Panc1 (cell line): ENCODE measurements at regions not wholly inside any gene's neighbourhood (a gene's known extent, or its start where the extent isn't known, plus 50 kb on each side); places are given as distances from the start of the nearest gene placed in this dataset.

Source experiments
- ATAC-seq: fragments of 200-7000 bp; cut with Tn5 transposase; 2 replicates; pipeline ENCODE4 v1.9.1; 2020; ENCODE audit warnings: mild to moderate bottlenecking, moderate library complexity
- BruUV-seq: library from RNA; stranded (reverse); fragments of 400-500 nt; replicated peaks from 2 replicates; lab custom pipeline; 2021; lab: Mats Ljungman, UMichigan
- CTCF ChIA-PET: fragments of 300-600 bp; sonication (Branson Sonifier 250); formaldehyde crosslinking; loops from one replicate; lab custom pipeline; 2022; ENCODE audit warnings: antibody characterized with exemption; lab: Charles Lee
- POLR2A ChIA-PET: fragments of 300-600 bp; sonication (Branson Sonifier 250); formaldehyde crosslinking; loops from one replicate; lab custom pipeline; 2022; ENCODE audit warnings: antibody characterized with exemption; lab: Charles Lee
- DNase-seq: peaks from one replicate; pipeline ENCODE4 v3.0.0-alpha.2; 2010; ENCODE audit warnings: low read depth, low spot score
- H3K27ac ChIP-seq: 2 replicates; pipeline ENCODE4 v1.5.1; 2011; ENCODE audit warnings: mild to moderate bottlenecking, low read length, inconsistent platforms
- H3K27me3 ChIP-seq: fragments of 200-500 bp; sonication (Bioruptor generic); 2 replicates; pipeline ENCODE4 v1.6.0; 2014; ENCODE audit warnings: low read length, inconsistent platforms; ENCODE audit not compliant: control insufficient read depth, insufficient read depth
- H3K36me3 ChIP-seq: fragments of 200-500 bp; sonication (Bioruptor generic); 2 replicates; pipeline ENCODE4 v1.5.1; 2014; ENCODE audit warnings: inconsistent platforms, mild to moderate bottlenecking, low read length, moderate library complexity; ENCODE audit not compliant: control insufficient read depth, insufficient read depth
- H3K4me1 ChIP-seq: 2 replicates; pipeline ENCODE4 v1.5.1; 2011; ENCODE audit warnings: inconsistent platforms, mild to moderate bottlenecking, low read length, moderate library complexity; ENCODE audit not compliant: control insufficient read depth, insufficient read depth
- H3K4me3 ChIP-seq, 2 experiments: 2 replicates each; pipeline ENCODE4 v1.5.1; 2011 to 2012; ENCODE audit warnings: low read depth in 2 of 2, low read length in 2 of 2, mild to moderate bottlenecking in 2 of 2, inconsistent platforms in 1 of 2, moderate library complexity in 1 of 2
- H3K9me3 ChIP-seq: fragments of 200-500 bp; sonication (Bioruptor generic); 2 replicates; pipeline ENCODE4 v1.5.1; 2014; ENCODE audit warnings: low read depth, mild to moderate bottlenecking, inconsistent platforms, low read length, moderate library complexity; ENCODE audit not compliant: control insufficient read depth, insufficient read depth
- POLR2AphosphoS5 ChIP-seq: IDR thresholded peaks from 2 replicates; pipeline ENCODE4 v1.6.1; 2012; ENCODE audit warnings: mild to moderate bottlenecking, low read depth, low read length, moderate library complexity
- SIN3A ChIP-seq: IDR thresholded peaks from 2 replicates; pipeline ENCODE4 v1.6.1; 2012; ENCODE audit warnings: low read depth, mild to moderate bottlenecking, low read length, moderate library complexity, borderline replicate concordance; ENCODE audit not compliant: insufficient read depth
- TCF7L2 ChIP-seq: IDR thresholded peaks from 2 replicates; pipeline ENCODE4 v1.6.1; 2011; ENCODE audit warnings: mild to moderate bottlenecking, low read depth, low read length, inconsistent platforms
- in situ Hi-C: cut with HindIII; loops from 2 replicates; pipeline ENCODE4 v1.10.0; 2016; ENCODE audit warnings: low sequenced_read_pairs, low pct_unique_long_range_greater_than_20kb
- intact Hi-C: fragments of 100-400 bp; cut with micrococcal nuclease; formaldehyde crosslinking; loops from one replicate; pipeline ENCODE4 v1.10.0; 2022; ENCODE audit not compliant: unreplicated experiment
- TF ChIP-seq, protein P1 (sequence below): fragments of 450-650 bp; IDR thresholded peaks from 2 replicates; pipeline ENCODE4 v1.5.1; 2017; ENCODE audit warnings: mild to moderate bottlenecking
- TF ChIP-seq, protein P2 (sequence below), 2 experiments: IDR thresholded peaks; 2 replicates each; pipeline ENCODE4 v1.6.1; 2011 to 2012; ENCODE audit warnings: low read depth in 2 of 2, control low read depth in 1 of 2, low read length in 1 of 2, mild to moderate bottlenecking in 1 of 2, moderate library complexity in 1 of 2; ENCODE audit not compliant: insufficient read depth in 1 of 2

DNA sequence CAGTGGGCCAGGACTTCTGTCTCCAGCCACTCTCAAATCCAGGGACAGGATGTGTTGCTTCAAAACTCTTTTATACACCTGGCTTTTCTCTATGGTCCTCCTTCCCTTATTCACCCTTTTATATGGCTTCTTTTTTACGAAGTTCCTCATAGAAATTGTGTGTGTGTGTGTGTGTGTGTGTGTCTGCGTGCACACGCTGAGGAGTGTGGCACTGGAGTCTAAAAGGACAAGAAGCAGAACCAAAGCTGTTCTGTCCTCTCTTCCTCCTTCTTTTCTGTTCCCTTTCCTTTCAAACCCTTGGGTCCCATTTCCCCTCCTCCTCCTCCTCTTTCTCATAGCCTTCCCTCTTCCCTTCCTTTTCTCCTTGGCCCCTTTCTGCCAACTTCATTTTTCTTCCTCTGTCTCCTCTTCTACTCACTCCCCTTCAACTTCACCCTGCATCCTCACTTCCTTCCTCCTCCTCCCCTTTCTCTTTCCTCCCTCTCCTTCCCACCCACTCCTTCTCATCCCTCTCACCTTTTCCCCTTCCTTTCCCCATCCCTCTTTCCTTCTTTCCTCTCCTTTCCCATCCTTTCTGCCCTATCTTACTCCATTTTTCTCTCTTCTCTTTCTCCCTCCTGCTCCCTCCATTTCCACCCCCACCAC lies 360.5 kb downstream of the MID1IP1 start:
- no peak overlapping the region for H3K27ac ChIP-seq
- intact Hi-C loops = no loop called here
- no peak overlapping the region for H3K4me3 ChIP-seq
- H3K36me3 ChIP-seq = no peaks in the 10 kb centered on the region
- TF ChIP-seq, protein P1, sequence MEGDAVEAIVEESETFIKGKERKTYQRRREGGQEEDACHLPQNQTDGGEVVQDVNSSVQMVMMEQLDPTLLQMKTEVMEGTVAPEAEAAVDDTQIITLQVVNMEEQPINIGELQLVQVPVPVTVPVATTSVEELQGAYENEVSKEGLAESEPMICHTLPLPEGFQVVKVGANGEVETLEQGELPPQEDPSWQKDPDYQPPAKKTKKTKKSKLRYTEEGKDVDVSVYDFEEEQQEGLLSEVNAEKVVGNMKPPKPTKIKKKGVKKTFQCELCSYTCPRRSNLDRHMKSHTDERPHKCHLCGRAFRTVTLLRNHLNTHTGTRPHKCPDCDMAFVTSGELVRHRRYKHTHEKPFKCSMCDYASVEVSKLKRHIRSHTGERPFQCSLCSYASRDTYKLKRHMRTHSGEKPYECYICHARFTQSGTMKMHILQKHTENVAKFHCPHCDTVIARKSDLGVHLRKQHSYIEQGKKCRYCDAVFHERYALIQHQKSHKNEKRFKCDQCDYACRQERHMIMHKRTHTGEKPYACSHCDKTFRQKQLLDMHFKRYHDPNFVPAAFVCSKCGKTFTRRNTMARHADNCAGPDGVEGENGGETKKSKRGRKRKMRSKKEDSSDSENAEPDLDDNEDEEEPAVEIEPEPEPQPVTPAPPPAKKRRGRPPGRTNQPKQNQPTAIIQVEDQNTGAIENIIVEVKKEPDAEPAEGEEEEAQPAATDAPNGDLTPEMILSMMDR = no peak
- TF ChIP-seq TCF7L2 = no peak
- no peaks in the 10 kb centered on the region for H3K9me3 ChIP-seq
- DNase-seq (no peak), ATAC-seq (no peak)
- ChIA-PET POLR2A (no interaction called here), CTCF (no interaction called here)
- no TSS peak for BruUV-seq
- no peaks in the 10 kb centered on the region; the same call in 1 of the 2 replicates for H3K27me3 ChIP-seq
- in situ Hi-C loops = no loop called here
- H3K4me1 ChIP-seq = no peaks in the 10 kb centered on the region

DNA sequence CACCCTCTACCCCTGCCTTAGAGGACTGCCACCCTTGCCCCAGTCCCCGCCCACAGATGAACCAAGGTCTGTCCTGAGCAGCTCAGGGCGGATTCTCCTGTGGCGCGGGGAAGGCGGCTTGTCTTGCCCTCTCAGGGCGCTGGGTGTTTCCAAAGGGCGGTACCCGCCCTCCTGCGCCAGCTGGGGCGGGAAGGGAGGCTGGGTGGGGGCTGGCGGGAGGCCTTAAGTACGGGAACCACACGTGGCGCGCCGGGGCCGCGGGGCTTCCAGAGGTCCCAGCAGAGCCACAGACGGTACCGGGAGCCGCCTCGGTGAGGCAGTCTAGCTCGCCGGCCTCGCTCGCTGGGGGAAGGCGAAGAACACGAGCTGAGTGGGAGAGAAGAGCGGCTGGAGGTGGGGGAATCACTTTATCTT lies 361.1 kb downstream of the MID1IP1 start:
- TF ChIP-seq SIN3A (no peak), TCF7L2 (no peak), POLR2AphosphoS5 (no peak)
- TF ChIP-seq, protein P1 = no peak
- TF ChIP-seq, protein P2, sequence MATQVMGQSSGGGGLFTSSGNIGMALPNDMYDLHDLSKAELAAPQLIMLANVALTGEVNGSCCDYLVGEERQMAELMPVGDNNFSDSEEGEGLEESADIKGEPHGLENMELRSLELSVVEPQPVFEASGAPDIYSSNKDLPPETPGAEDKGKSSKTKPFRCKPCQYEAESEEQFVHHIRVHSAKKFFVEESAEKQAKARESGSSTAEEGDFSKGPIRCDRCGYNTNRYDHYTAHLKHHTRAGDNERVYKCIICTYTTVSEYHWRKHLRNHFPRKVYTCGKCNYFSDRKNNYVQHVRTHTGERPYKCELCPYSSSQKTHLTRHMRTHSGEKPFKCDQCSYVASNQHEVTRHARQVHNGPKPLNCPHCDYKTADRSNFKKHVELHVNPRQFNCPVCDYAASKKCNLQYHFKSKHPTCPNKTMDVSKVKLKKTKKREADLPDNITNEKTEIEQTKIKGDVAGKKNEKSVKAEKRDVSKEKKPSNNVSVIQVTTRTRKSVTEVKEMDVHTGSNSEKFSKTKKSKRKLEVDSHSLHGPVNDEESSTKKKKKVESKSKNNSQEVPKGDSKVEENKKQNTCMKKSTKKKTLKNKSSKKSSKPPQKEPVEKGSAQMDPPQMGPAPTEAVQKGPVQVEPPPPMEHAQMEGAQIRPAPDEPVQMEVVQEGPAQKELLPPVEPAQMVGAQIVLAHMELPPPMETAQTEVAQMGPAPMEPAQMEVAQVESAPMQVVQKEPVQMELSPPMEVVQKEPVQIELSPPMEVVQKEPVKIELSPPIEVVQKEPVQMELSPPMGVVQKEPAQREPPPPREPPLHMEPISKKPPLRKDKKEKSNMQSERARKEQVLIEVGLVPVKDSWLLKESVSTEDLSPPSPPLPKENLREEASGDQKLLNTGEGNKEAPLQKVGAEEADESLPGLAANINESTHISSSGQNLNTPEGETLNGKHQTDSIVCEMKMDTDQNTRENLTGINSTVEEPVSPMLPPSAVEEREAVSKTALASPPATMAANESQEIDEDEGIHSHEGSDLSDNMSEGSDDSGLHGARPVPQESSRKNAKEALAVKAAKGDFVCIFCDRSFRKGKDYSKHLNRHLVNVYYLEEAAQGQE (IDR thresholded peaks at IDR 0.05; ENCODE audit: insufficient read depth in 1 of 2, low read depth in 2 of 2, low read length in 1 of 2) = no peak
- no peak overlapping the region for H3K27ac ChIP-seq
- H3K4me3 ChIP-seq = no peak overlapping the region
- intact Hi-C loops = no loop called here
- CTCF ChIA-PET = no interaction called here
- in situ Hi-C loops = no loop called here
- H3K36me3 ChIP-seq = no peaks in the 10 kb centered on the region
- H3K27me3 ChIP-seq = no peaks in the 10 kb centered on the region
- no TSS peak for BruUV-seq
- no peaks in the 10 kb centered on the region for H3K9me3 ChIP-seq
- no peaks in the 10 kb centered on the region for H3K4me1 ChIP-seq
- no peak for ATAC-seq
- DNase-seq = no peak
- POLR2A ChIA-PET = no interaction called here
